ENCODE measurements at regions not wholly inside any gene's neighbourhood (a gene's known extent, or its start where the extent isn't known, plus 50 kb on each side); places are given as distances from the start of the nearest gene placed in this dataset.

- H3K36me3 ChIP-seq (ENCODE audit: control insufficient read depth, low read length), result no peaks in the 10 kb centered on the region
- H3K9me2 ChIP-seq (replicated peaks; ENCODE audit: control insufficient read depth, low read length), result no peaks in the 10 kb centered on the region
- H3K4me2 ChIP-seq (ENCODE audit: low read length), result no peak overlapping the region
- no peaks in the 10 kb centered on the region for H3K9me3 ChIP-seq (ENCODE audit: control insufficient read depth, insufficient read depth, low read length)
- H3K4me1 ChIP-seq (ENCODE audit: control insufficient read depth, low read length), result no peaks in the 10 kb centered on the region
- no peak for TF ChIP-seq CTCF (IDR thresholded peaks at IDR 0.05; ENCODE audit: low read depth, low read length, poor library complexity, severe bottlenecking)
- TF ChIP-seq EZH2phosphoT487 (IDR thresholded peaks at IDR 0.05; ENCODE audit: borderline replicate concordance, low read length), result no peak
- no peak overlapping the region for H3K27ac ChIP-seq (ENCODE audit: low read depth, low read length)
- no peaks in the 10 kb centered on the region for H3F3A ChIP-seq (ENCODE audit: control insufficient read depth, insufficient read depth)
- H3K79me2 ChIP-seq (ENCODE audit: control insufficient read depth, low read length), result no peaks in the 10 kb centered on the region
- H3K27me3 ChIP-seq (ENCODE audit: control insufficient read depth, low read length), result no peaks in the 10 kb centered on the region
- no peaks in the 10 kb centered on the region for H4K20me1 ChIP-seq (ENCODE audit: control insufficient read depth, insufficient read depth, low read depth, low read length)
- no peak overlapping the region for H3K4me3 ChIP-seq (ENCODE audit: low read length)
Measured at GRCh38 chr13:75049735-75050335, 432.1 kb downstream of the TBC1D4 start.

GRCh38 chr13:75042807-75043206, 439.2 kb downstream of the TBC1D4 start:
- Histone ChIP-seq H3K79me2 (ENCODE audit: control insufficient read depth, low read length) (no peaks in the 10 kb centered on the region), H4K20me1 (ENCODE audit: control insufficient read depth, insufficient read depth, low read depth, low read length) (no peaks in the 10 kb centered on the region), H3F3A (ENCODE audit: control insufficient read depth, insufficient read depth) (no peaks in the 10 kb centered on the region), H3K9me3 (ENCODE audit: control insufficient read depth, insufficient read depth, low read length) (no peaks in the 10 kb centered on the region), H3K4me2 (ENCODE audit: low read length) (no peak overlapping the region), H3K4me1 (ENCODE audit: control insufficient read depth, low read length) (no peaks in the 10 kb centered on the region), H3K27ac (ENCODE audit: low read depth, low read length) (no peak overlapping the region), H3K9me2 (replicated peaks; ENCODE audit: control insufficient read depth, low read length) (no peaks in the 10 kb centered on the region), H3K4me3 (ENCODE audit: low read length) (no peak overlapping the region), H3K36me3 (ENCODE audit: control insufficient read depth, low read length) (no peaks in the 10 kb centered on the region), H3K27me3 (ENCODE audit: control insufficient read depth, low read length) (no peaks in the 10 kb centered on the region)
- TF ChIP-seq CTCF (IDR thresholded peaks at IDR 0.05; ENCODE audit: low read depth, low read length, poor library complexity, severe bottlenecking), result no peak
- no peak for TF ChIP-seq EZH2phosphoT487 (IDR thresholded peaks at IDR 0.05; ENCODE audit: borderline replicate concordance, low read length)

GRCh38 chr13:75038393-75039113, 443.4 kb downstream of the TBC1D4 start:
- no peaks in the 10 kb centered on the region for H3K9me3 ChIP-seq (ENCODE audit: control insufficient read depth, insufficient read depth, low read length)
- H3K4me1 ChIP-seq (ENCODE audit: control insufficient read depth, low read length), result no peaks in the 10 kb centered on the region
- no peaks in the 10 kb centered on the region for H3K79me2 ChIP-seq (ENCODE audit: control insufficient read depth, low read length)
- no peak overlapping the region for H3K4me3 ChIP-seq (ENCODE audit: low read length)
- H3K4me2 ChIP-seq (ENCODE audit: low read length), result no peak overlapping the region
- no peaks in the 10 kb centered on the region for H4K20me1 ChIP-seq (ENCODE audit: control insufficient read depth, insufficient read depth, low read depth, low read length)
- no peaks in the 10 kb centered on the region for H3K9me2 ChIP-seq (replicated peaks; ENCODE audit: control insufficient read depth, low read length)
- H3F3A ChIP-seq (ENCODE audit: control insufficient read depth, insufficient read depth), result no peaks in the 10 kb centered on the region
- no peaks in the 10 kb centered on the region for H3K27me3 ChIP-seq (ENCODE audit: control insufficient read depth, low read length)
- no peaks in the 10 kb centered on the region for H3K36me3 ChIP-seq (ENCODE audit: control insufficient read depth, low read length)
- no peak for TF ChIP-seq CTCF (IDR thresholded peaks at IDR 0.05; ENCODE audit: low read depth, low read length, poor library complexity, severe bottlenecking)
- no peak for TF ChIP-seq EZH2phosphoT487 (IDR thresholded peaks at IDR 0.05; ENCODE audit: borderline replicate concordance, low read length)
- H3K27ac ChIP-seq (ENCODE audit: low read depth, low read length), result no peak overlapping the region
